CD4-positive, alpha-beta memory T cell (primary cell): ENCODE measurements at regions not wholly inside any gene's neighbourhood (a gene's known extent, or its start where the extent isn't known, plus 50 kb on each side); places are given as distances from the start of the nearest gene placed in this dataset.

ENCODE experiments used
- CTCF ChIA-PET: fragments of 350-600 bp; sonication (Branson Sonifier 250); formaldehyde crosslinking; loops from one replicate; lab custom pipeline; 2021; ENCODE audit warnings: inconsistent platforms; ENCODE audit not compliant: partially characterized antibody; lab: Charles Lee
- POLR2A ChIA-PET: fragments of 350-600 bp; sonication (Branson Sonifier 250); formaldehyde crosslinking; loops from one replicate; lab custom pipeline; 2021; ENCODE audit not compliant: partially characterized antibody; lab: Charles Lee
- DNase-seq, 5 donors: peaks; one replicate each; pipeline versions ENCODE4 v3.0.0 to v3.0.0-alpha.2; 2020 to 2022; ENCODE audit warnings: mixed read lengths in 1 of 5
- H3K27ac ChIP-seq: one replicate; pipeline ENCODE4 v1.7.0; 2013; ENCODE audit warnings: low read depth, low read length
- H3K27me3 ChIP-seq: 2 replicates; pipeline ENCODE4 v1.7.0; 2013; ENCODE audit warnings: mild to moderate bottlenecking, low read length, moderate library complexity; ENCODE audit not compliant: insufficient read depth
- H3K36me3 ChIP-seq: 2 replicates; pipeline ENCODE4 v1.7.0; 2013; ENCODE audit warnings: mild to moderate bottlenecking, low read length, moderate library complexity; ENCODE audit not compliant: insufficient read depth
- H3K4me1 ChIP-seq: 2 replicates; pipeline ENCODE4 v1.7.0; 2013; ENCODE audit warnings: mild to moderate bottlenecking, low read length, moderate library complexity; ENCODE audit not compliant: insufficient read depth
- H3K4me3 ChIP-seq, 2 donors: one replicate each; pipeline ENCODE4 v1.7.0; 2013; ENCODE audit warnings: low read length in 2 of 2, mild to moderate bottlenecking in 1 of 2
- H3K9me3 ChIP-seq, 2 donors: one replicate each; pipeline ENCODE4 v1.7.0; 2013; ENCODE audit warnings: low read length in 2 of 2, control low read depth in 1 of 2; ENCODE audit not compliant: control insufficient read depth in 1 of 2
- H3K27ac Mint-ChIP-seq, 7 donors: one replicate each; pipeline ENCODE4 v1.8.0; 2020 to 2021; ENCODE audit warnings: mixed read lengths in 7 of 7, mild to moderate bottlenecking in 6 of 7, inconsistent platforms in 3 of 7, moderate library complexity in 3 of 7
- H3K27me3 Mint-ChIP-seq, 2 donors: one replicate each; pipeline ENCODE4 v1.8.0; 2020 to 2021; ENCODE audit warnings: mixed read lengths in 2 of 2
- H3K36me3 Mint-ChIP-seq, 2 donors: one replicate each; pipeline ENCODE4 v1.8.0; 2020 to 2021; ENCODE audit warnings: mixed read lengths in 2 of 2, inconsistent platforms in 1 of 2, mild to moderate bottlenecking in 1 of 2
- H3K4me1 Mint-ChIP-seq, 4 donors: one replicate each; pipeline ENCODE4 v1.8.0; 2020 to 2021; ENCODE audit warnings: mixed read lengths in 4 of 4, mild to moderate bottlenecking in 1 of 4
- H3K4me3 Mint-ChIP-seq, 8 donors: one replicate each; pipeline ENCODE4 v1.8.0; 2020 to 2021; ENCODE audit warnings: mixed read lengths in 8 of 8, mild to moderate bottlenecking in 7 of 8, moderate library complexity in 6 of 8, inconsistent platforms in 3 of 8
- H3K9me3 Mint-ChIP-seq, 8 donors: one replicate each; pipeline ENCODE4 v1.8.0; 2020 to 2021; ENCODE audit warnings: mixed read lengths in 8 of 8, mild to moderate bottlenecking in 5 of 8, inconsistent platforms in 3 of 8, moderate library complexity in 1 of 8
- intact Hi-C: fragments of 100-400 bp; cut with micrococcal nuclease; formaldehyde crosslinking; loops from one replicate; pipeline ENCODE4 v1.15.1; 2023

DNA sequence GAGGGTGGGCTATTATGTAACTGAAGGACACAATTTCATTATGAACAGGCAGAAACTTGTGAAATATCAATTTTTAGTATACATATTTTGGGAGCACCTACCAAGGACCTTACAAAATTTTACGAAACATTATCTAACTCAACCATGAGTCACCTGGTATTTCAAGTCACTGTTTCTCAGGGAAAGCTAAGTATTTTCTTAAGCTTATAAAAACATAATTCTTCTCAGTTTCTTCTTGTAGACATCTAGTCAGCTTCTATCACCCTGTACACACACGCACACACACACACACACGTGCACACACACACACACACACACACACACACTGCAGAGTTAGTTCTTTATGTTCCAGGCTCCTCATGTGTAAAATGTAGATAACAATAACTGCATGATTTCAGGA, 658.3 kb downstream of the TUSC7 start:
- H3K27ac ChIP-seq = no peak overlapping the region
- intact Hi-C loops = no loop called here
- Mint-ChIP-seq H3K27ac (no peak overlapping the region), H3K36me3 (no peaks in the 10 kb centered on the region), H3K4me1 (no peaks in the 10 kb centered on the region), H3K4me3 (no peak overlapping the region), H3K27me3 (no peaks in the 10 kb centered on the region), H3K9me3 (peaks cover 2 to 37% (median 6%) of the 10 kb centered on the region in 8 donors)
- ChIA-PET POLR2A (no interaction called here), CTCF (no interaction called here)
- no peaks in the 10 kb centered on the region for H3K27me3 ChIP-seq
- no peak for DNase-seq
- H3K36me3 ChIP-seq = no peaks in the 10 kb centered on the region
- H3K9me3 ChIP-seq = peaks cover 0 to 2% of the 10 kb centered on the region in 2 donors
- no peaks in the 10 kb centered on the region for H3K4me1 ChIP-seq
- no peak overlapping the region for H3K4me3 ChIP-seq

DNA sequence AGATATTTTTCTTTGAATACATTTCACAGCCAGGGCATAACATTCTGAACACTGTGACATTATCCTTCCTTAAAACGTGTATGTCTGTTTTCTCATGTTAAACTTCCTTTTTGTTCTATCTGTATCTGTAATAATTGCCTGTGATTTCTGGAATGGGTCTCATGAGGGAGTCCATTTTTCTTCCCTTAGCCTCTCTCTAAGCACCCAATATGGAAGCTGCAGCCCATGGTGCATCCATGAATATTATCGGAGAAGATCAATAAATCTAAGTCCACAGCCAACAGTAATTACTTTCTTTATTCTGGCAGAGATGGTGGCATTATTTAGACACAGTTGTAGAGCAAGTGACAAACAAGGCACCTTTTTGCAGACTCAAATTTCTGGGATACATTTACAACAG, 671.1 kb downstream of the TUSC7 start:
- POLR2A ChIA-PET = no interaction called here
- H3K4me3 ChIP-seq = no peak overlapping the region
- no peak overlapping the region for H3K4me3 Mint-ChIP-seq

DNA sequence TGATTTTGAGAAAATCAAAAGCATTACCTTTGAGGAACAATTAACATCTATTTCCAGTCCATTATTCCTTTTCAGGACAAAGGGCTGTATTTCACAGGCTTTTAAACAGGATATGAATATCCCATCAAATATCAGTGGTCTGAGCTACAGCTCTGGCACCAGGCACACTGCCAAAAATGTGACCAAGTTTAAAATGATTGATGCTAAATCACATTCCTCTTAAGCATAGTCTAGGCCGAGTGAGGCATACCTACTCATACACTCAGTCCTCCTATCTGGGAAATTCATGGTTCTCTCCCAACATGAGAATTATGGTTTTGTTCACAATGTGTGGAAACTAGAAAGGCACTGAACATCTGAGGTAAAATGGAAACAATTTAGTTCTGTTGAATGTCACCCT, 683.5 kb downstream of the TUSC7 start:
- Mint-ChIP-seq H3K36me3 (no peaks in the 10 kb centered on the region), H3K27me3 (no peaks in the 10 kb centered on the region), H3K4me3 (no peak overlapping the region), H3K9me3 (peaks cover 0 to 12% (median 3%) of the 10 kb centered on the region in 8 donors), H3K4me1 (no peaks in the 10 kb centered on the region), H3K27ac (no peak overlapping the region)
- Histone ChIP-seq H3K4me3 (no peak overlapping the region), H3K4me1 (no peaks in the 10 kb centered on the region), H3K36me3 (no peaks in the 10 kb centered on the region), H3K27ac (no peak overlapping the region), H3K9me3 (no peaks in the 10 kb centered on the region), H3K27me3 (no peaks in the 10 kb centered on the region)
- no peak for DNase-seq
- ChIA-PET CTCF (no interaction called here), POLR2A (no interaction called here)
- intact Hi-C loops = no loop called here

More for the DNA sequence above, 671.1 kb downstream of the TUSC7 start:
- H3K27me3 ChIP-seq = no peaks in the 10 kb centered on the region
- Mint-ChIP-seq H3K27ac (no peak overlapping the region), H3K9me3 (peaks cover 0 to 12% (median 3%) of the 10 kb centered on the region in 8 donors), H3K27me3 (no peaks in the 10 kb centered on the region), H3K36me3 (no peaks in the 10 kb centered on the region), H3K4me1 (no peaks in the 10 kb centered on the region)
- H3K27ac ChIP-seq = no peak overlapping the region
- CTCF ChIA-PET = no interaction called here
- intact Hi-C loops = no loop called here
- no peaks in the 10 kb centered on the region for H3K9me3 ChIP-seq
- H3K4me1 ChIP-seq = no peaks in the 10 kb centered on the region
- H3K36me3 ChIP-seq = no peaks in the 10 kb centered on the region
- DNase-seq = no peak

DNA sequence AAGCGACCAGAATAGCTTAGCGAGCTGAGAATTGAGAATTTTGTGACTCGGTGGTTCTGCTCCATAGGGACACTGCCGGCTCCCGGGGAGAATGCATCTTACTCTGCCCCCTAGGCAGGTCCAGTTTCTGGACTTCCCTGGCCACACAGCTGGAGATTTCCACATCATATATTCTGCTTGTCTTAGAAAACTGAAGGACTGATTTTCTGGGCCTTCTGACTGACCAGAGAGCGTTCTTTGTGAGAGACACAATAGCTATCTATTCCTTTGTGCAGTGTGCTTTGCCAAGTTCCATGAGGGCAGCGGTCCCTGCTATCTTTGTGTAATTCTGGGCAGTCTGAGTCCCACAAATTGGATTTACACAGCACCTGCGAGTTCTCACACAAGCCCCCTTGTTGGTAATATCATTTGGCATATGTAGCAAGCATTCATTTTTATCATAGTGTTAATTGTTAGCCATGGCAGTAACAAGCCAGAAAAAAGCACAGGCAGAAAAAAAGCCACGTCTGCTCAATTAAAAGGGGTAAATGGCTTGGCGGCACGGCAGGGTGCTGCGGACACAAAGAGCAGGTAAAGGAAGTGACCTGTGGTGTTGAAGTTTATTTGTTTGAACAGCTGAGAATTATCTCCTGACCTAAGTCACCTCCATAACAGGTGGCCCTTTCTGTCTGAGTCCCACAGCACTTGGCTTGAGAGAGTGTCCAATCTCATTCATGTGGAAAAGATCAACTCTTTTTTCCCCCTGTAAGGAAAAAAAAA, 688.7 kb downstream of the TUSC7 start:
- Histone ChIP-seq H3K4me1 (no peaks in the 10 kb centered on the region), H3K9me3 (no peaks in the 10 kb centered on the region), H3K27ac (no peak overlapping the region), H3K27me3 (no peaks in the 10 kb centered on the region), H3K4me3 (no peak overlapping the region), H3K36me3 (no peaks in the 10 kb centered on the region)
- no peaks in the 10 kb centered on the region for H3K4me1 Mint-ChIP-seq
- no peaks in the 10 kb centered on the region for H3K27me3 Mint-ChIP-seq
- intact Hi-C loops = no loop called here
- no peak overlapping the region for H3K4me3 Mint-ChIP-seq
- CTCF ChIA-PET = no interaction called here
- no peaks in the 10 kb centered on the region for H3K36me3 Mint-ChIP-seq
- DNase-seq = no peak
- POLR2A ChIA-PET = no interaction called here
- peaks cover 0 to 9% (median 3%) of the 10 kb centered on the region in 8 donors for H3K9me3 Mint-ChIP-seq
- no peak overlapping the region for H3K27ac Mint-ChIP-seq

DNA sequence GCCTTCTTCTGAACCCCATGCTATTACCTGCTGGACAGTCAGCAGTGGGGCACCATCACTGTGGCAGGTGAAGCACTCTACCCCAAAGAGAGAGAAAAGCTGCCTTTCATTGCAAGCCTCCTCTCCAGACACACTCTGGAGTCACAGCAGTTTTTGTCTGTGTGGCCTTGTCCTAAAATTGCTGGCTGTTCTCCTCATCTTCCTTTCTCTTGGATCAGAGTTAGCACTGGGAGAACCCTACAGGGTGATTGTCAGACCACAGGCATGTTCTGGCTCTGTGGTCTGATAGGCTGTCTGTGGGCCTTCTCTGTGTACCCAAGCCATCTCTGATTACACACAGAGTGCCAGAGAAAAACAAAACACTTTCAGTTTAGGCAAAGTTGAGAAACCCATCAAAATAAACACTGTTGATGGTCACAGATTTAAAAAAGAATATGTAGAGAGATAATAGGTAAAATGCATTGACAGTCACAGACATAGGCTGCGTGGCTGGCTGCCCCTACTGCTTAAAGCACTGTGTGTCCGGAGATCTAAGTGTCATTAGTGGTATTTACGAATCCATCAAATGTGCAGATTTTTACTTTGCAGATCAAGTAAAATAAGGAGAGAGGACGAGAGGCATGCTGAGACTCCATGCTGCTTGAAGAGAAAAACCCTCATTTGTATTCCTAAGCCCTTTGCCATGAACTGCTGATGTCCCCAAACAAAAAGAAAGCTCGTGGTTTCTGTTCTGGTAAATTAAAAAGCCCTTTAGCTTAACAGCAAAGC, 689.9 kb downstream of the TUSC7 start:
- no peak overlapping the region for H3K27ac Mint-ChIP-seq
- ChIA-PET CTCF (no interaction called here), POLR2A (no interaction called here)
- H3K36me3 Mint-ChIP-seq = no peaks in the 10 kb centered on the region
- Histone ChIP-seq H3K27me3 (no peaks in the 10 kb centered on the region), H3K9me3 (no peaks in the 10 kb centered on the region), H3K4me1 (no peaks in the 10 kb centered on the region), H3K27ac (no peak overlapping the region), H3K4me3 (no peak overlapping the region), H3K36me3 (no peaks in the 10 kb centered on the region)
- H3K9me3 Mint-ChIP-seq = peaks cover 0 to 9% (median 3%) of the 10 kb centered on the region in 8 donors
- no peaks in the 10 kb centered on the region for H3K4me1 Mint-ChIP-seq
- H3K4me3 Mint-ChIP-seq = no peak overlapping the region
- DNase-seq = no peak
- H3K27me3 Mint-ChIP-seq = no peaks in the 10 kb centered on the region
- intact Hi-C loops = no loop called here

DNA sequence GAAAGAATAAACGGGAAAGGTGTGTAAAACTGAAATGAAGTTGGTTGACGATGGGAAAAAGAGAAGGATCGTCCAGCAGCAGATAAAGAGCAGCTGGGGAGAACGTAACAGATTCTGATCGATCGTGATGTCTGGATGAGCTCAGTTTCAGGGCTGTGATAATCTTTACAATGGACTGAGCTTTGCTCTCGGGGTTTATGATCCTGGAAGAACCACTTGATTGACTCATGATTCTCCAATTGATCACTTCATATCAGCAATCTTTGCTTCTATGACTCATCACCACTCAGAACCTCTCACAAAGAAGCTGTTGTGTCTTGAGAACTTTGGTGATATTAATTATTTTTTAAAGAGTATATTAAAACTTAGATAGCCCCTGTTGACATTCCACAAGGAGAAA, 690.7 kb downstream of the TUSC7 start:
- Histone ChIP-seq H3K27ac (no peak overlapping the region), H3K4me3 (no peak overlapping the region), H3K36me3 (no peaks in the 10 kb centered on the region), H3K9me3 (no peaks in the 10 kb centered on the region), H3K4me1 (no peaks in the 10 kb centered on the region), H3K27me3 (no peaks in the 10 kb centered on the region)
- Mint-ChIP-seq H3K9me3 (peaks cover 0 to 9% (median 3%) of the 10 kb centered on the region in 8 donors), H3K36me3 (no peaks in the 10 kb centered on the region), H3K27ac (no peak overlapping the region), H3K4me3 (no peak overlapping the region), H3K4me1 (no peaks in the 10 kb centered on the region), H3K27me3 (no peaks in the 10 kb centered on the region)
- intact Hi-C loops = no loop called here
- ChIA-PET CTCF (no interaction called here), POLR2A (no interaction called here)
- no peak for DNase-seq

DNA sequence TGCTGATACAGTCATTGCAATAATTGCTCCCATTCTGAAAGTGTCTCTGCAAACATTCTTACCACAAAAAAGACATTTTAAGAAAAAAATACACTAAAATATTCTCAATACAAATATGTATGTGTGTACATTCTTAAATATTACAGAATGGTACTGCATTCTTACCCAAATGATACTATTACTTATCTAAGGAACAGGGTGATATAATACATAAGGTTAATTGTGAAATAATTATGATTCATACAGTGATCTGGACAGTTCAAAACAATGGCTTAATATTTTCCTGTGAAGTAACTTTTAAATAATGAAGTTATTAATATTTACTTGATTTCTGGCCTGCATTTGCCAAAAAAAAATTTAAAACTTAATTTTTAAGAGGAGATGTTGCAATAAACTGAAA, 694.6 kb downstream of the TUSC7 start:
- peaks cover 0 to 8% (median 1%) of the 10 kb centered on the region in 8 donors for H3K9me3 Mint-ChIP-seq
- H3K36me3 Mint-ChIP-seq = no peaks in the 10 kb centered on the region
- no peak overlapping the region for H3K4me3 Mint-ChIP-seq
- CTCF ChIA-PET = no interaction called here
- Histone ChIP-seq H3K36me3 (no peaks in the 10 kb centered on the region), H3K27ac (no peak overlapping the region), H3K9me3 (no peaks in the 10 kb centered on the region), H3K4me1 (no peaks in the 10 kb centered on the region), H3K27me3 (no peaks in the 10 kb centered on the region), H3K4me3 (no peak overlapping the region)
- no peaks in the 10 kb centered on the region for H3K27me3 Mint-ChIP-seq
- POLR2A ChIA-PET = no interaction called here
- H3K27ac Mint-ChIP-seq = no peak overlapping the region
- intact Hi-C loops = no loop called here
- no peaks in the 10 kb centered on the region for H3K4me1 Mint-ChIP-seq
- no peak for DNase-seq
